Dermis blood vessel endothelial cell (primary cell): ENCODE measurements at regions not wholly inside any gene's neighbourhood (a gene's known extent, or its start where the extent isn't known, plus 50 kb on each side); places are given as distances from the start of the nearest gene placed in this dataset.

Source experiments
- DNase-seq: peaks from one replicate; pipeline ENCODE4 v3.0.0; 2010

- DNase-seq = no peak
Observed at GRCh38 chr3:174786825-174787224, 72.3 kb upstream of the NAALADL2 start.

GRCh38 chr3:174791161-174791560 lies 68.0 kb upstream of the NAALADL2 start:
- DNase-seq = no peak

- no peak for DNase-seq
Observed at GRCh38 chr3:174792864-174793263, 66.3 kb upstream of the NAALADL2 start.
